Adrenal gland (tissue), 5 donors: ENCODE measurements at regions not wholly inside any gene's neighbourhood (a gene's known extent, or its start where the extent isn't known, plus 50 kb on each side); places are given as distances from the start of the nearest gene placed in this dataset.

Experiments
- CTCF ChIP-seq, 6 experiments: fragments of 450-650 bp in 4 of 6; fragments of 200-600 bp in 2 of 6; sonication (generic) in 1 of 6; IDR thresholded peaks; 1 replicate in 5 of 6; 2 replicates in 1 of 6; pipeline versions ENCODE4 v1.5.1 to v1.8.0; 2016 to 2021; ENCODE audit warnings: antibody characterized with exemption in 6 of 6, mild to moderate bottlenecking in 2 of 6, moderate library complexity in 1 of 6
- POLR2A ChIP-seq, 2 donors: fragments of 450-650 bp; IDR thresholded peaks; one replicate each; pipeline ENCODE4 v1.6.1; 2017; ENCODE audit warnings: antibody characterized with exemption in 2 of 2, mild to moderate bottlenecking in 2 of 2, moderate library complexity in 1 of 2
- donor health status: DM: no; HTN: no; CAD: no.

- TF ChIP-seq CTCF (IDR thresholded peaks at IDR 0.05) (no peak), POLR2A (IDR thresholded peaks at IDR 0.05) (no peak)
Measured at GRCh38 chr11:10930972-10931760, 73.3 kb upstream of the ZBED5 start.
